Progenitor cell of endocrine pancreas (in vitro differentiated cells): ENCODE measurements at regions not wholly inside any gene's neighbourhood (a gene's known extent, or its start where the extent isn't known, plus 50 kb on each side); places are given as distances from the start of the nearest gene placed in this dataset.

ENCODE experiments used
- DNase-seq: peaks from one replicate; pipeline ENCODE4 v3.0.0; 2021; ENCODE audit warnings: low spot score; ENCODE audit not compliant: unreplicated experiment
- H3K27ac Mint-ChIP-seq: 2 replicates; pipeline ENCODE4 v1.8.0; 2021; ENCODE audit warnings: mild to moderate bottlenecking, moderate library complexity, mixed read lengths
- H3K27me3 Mint-ChIP-seq: 2 replicates; pipeline ENCODE4 v1.8.0; 2021; ENCODE audit warnings: mixed read lengths
- H3K36me3 Mint-ChIP-seq: 2 replicates; pipeline ENCODE4 v1.8.0; 2022; ENCODE audit warnings: mixed read lengths; ENCODE audit not compliant: insufficient read depth
- H3K4me1 Mint-ChIP-seq: 2 replicates; pipeline ENCODE4 v1.8.0; 2021; ENCODE audit warnings: low read depth, mixed read lengths
- H3K4me3 Mint-ChIP-seq: 2 replicates; pipeline ENCODE4 v1.8.0; 2021; ENCODE audit warnings: low read depth, mild to moderate bottlenecking, moderate library complexity, mixed read lengths
- H3K9me3 Mint-ChIP-seq: 2 replicates; pipeline ENCODE4 v1.8.0; 2021; ENCODE audit warnings: low read depth, mixed read lengths
- TF ChIP-seq, protein P1 (sequence below): fragments of 200-600 bp; sonication (generic); IDR thresholded peaks from one replicate; pipeline ENCODE4 v1.5.0; 2021; ENCODE audit warnings: antibody characterized with exemption, mild to moderate bottlenecking; ENCODE audit not compliant: unreplicated experiment

GRCh38 chr2:41420872-41421271 lies 626.9 kb upstream of the PKDCC start:
- no peak for DNase-seq
- Mint-ChIP-seq H3K27me3 (no peaks in the 10 kb centered on the region), H3K27ac (no peak overlapping the region), H3K36me3 (no peaks in the 10 kb centered on the region), H3K4me3 (no peak overlapping the region), H3K9me3 (peaks cover 6% of the 10 kb centered on the region), H3K4me1 (no peaks in the 10 kb centered on the region)
- TF ChIP-seq, protein P1, sequence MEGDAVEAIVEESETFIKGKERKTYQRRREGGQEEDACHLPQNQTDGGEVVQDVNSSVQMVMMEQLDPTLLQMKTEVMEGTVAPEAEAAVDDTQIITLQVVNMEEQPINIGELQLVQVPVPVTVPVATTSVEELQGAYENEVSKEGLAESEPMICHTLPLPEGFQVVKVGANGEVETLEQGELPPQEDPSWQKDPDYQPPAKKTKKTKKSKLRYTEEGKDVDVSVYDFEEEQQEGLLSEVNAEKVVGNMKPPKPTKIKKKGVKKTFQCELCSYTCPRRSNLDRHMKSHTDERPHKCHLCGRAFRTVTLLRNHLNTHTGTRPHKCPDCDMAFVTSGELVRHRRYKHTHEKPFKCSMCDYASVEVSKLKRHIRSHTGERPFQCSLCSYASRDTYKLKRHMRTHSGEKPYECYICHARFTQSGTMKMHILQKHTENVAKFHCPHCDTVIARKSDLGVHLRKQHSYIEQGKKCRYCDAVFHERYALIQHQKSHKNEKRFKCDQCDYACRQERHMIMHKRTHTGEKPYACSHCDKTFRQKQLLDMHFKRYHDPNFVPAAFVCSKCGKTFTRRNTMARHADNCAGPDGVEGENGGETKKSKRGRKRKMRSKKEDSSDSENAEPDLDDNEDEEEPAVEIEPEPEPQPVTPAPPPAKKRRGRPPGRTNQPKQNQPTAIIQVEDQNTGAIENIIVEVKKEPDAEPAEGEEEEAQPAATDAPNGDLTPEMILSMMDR, result no peak

GRCh38 chr2:41431756-41432155 lies 616.1 kb upstream of the PKDCC start:
- DNase-seq, result no peak
- no peak overlapping the region for H3K4me3 Mint-ChIP-seq
- H3K27me3 Mint-ChIP-seq, result no peaks in the 10 kb centered on the region
- H3K36me3 Mint-ChIP-seq, result no peaks in the 10 kb centered on the region
- H3K9me3 Mint-ChIP-seq, result no peaks in the 10 kb centered on the region
- TF ChIP-seq, protein P1, result no peak
- H3K27ac Mint-ChIP-seq, result no peak overlapping the region
- H3K4me1 Mint-ChIP-seq, result no peaks in the 10 kb centered on the region

DNA sequence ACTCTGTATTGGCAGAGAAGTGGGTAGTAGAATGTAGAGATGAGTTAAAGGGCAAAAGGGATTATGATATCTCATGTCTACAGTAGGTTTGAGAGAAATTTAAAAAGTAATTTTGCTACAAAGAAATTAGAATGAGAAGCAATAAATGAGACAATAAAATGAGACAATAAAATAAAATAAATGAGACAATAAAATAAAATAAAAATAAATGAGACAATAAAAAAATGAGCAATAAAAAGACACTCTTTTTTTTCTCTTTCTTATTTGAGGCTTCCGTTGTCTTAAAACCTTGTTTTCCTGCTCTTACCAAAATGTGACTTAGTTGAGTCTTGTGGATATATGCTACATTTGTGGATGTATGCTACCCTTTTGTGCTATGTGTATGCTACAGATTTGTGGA lies 615.4 kb upstream of the PKDCC start:
- H3K4me1 Mint-ChIP-seq, result no peaks in the 10 kb centered on the region
- TF ChIP-seq, protein P1, result no peak
- no peak overlapping the region for H3K4me3 Mint-ChIP-seq
- H3K36me3 Mint-ChIP-seq, result no peaks in the 10 kb centered on the region
- no peaks in the 10 kb centered on the region for H3K27me3 Mint-ChIP-seq
- H3K9me3 Mint-ChIP-seq, result peaks cover 3% of the 10 kb centered on the region
- no peak overlapping the region for H3K27ac Mint-ChIP-seq
- DNase-seq, result no peak

GRCh38 chr2:41434991-41435390 lies 612.8 kb upstream of the PKDCC start:
- H3K27me3 Mint-ChIP-seq, result no peaks in the 10 kb centered on the region
- TF ChIP-seq, protein P1, result no peak
- DNase-seq, result no peak
- H3K9me3 Mint-ChIP-seq, result peaks cover 9% of the 10 kb centered on the region
- H3K27ac Mint-ChIP-seq, result no peak overlapping the region
- no peak overlapping the region for H3K4me3 Mint-ChIP-seq
- no peaks in the 10 kb centered on the region for H3K4me1 Mint-ChIP-seq
- no peaks in the 10 kb centered on the region for H3K36me3 Mint-ChIP-seq

DNA sequence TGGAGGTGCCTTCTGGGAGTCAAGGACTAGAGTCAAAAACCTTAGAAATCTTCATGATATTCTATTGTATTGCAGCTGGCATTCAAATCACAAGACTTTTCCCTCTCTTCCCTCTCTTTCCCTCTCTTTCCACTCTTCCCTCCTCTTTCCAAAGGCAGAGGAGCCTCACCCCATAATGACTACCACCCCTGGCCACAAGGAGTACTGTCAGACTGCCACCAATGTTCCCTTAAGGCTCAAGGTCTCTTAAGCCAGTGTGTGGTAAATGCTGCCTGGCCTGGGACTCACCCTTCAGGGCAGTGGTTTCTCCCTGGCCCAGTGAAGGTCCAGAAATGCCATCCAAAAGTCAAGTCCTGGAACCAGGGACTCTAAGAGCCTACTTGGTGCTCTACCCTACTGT lies 605.9 kb upstream of the PKDCC start:
- no peaks in the 10 kb centered on the region for H3K4me1 Mint-ChIP-seq
- no peak for DNase-seq
- TF ChIP-seq, protein P1, result no peak
- H3K36me3 Mint-ChIP-seq, result no peaks in the 10 kb centered on the region
- peaks cover 9% of the 10 kb centered on the region for H3K9me3 Mint-ChIP-seq
- H3K4me3 Mint-ChIP-seq, result no peak overlapping the region
- no peak overlapping the region for H3K27ac Mint-ChIP-seq
- no peaks in the 10 kb centered on the region for H3K27me3 Mint-ChIP-seq
